ENCODE measurements at regions not wholly inside any gene's neighbourhood (a gene's known extent, or its start where the extent isn't known, plus 50 kb on each side); places are given as distances from the start of the nearest gene placed in this dataset.

- no peaks in the 10 kb centered on the region for H3K36me3 ChIP-seq
- peaks cover 0 to 20% (median 11%) of the 10 kb centered on the region in 3 donors for H3K4me1 ChIP-seq
- WGBS, 2 donors (ENCODE audit: low coverage in 1 of 2) = 62 to 72% methylated on average over 8 of the region's 10 CpGs
- H3K27me3 ChIP-seq = no peaks in the 10 kb centered on the region
- H3K9me3 ChIP-seq = no peaks in the 10 kb centered on the region
- TF ChIP-seq POLR2AphosphoS5 (IDR thresholded peaks at IDR 0.05) = peak; percentile 66
- TF ChIP-seq POLR2A (IDR thresholded peaks at IDR 0.05) = no peak
- H3K27ac ChIP-seq = peak overlapping the region in 1 of 4 donors; percentile 12
- H3K4me3 ChIP-seq = no peak overlapping the region
- ATAC-seq = peak; percentile 52
These were observed 129.8 kb downstream of the GADD45G start for GRCh38 chr9:89734600-89735041.

GRCh38 chr9:89738137-89738932 is 133.5 kb downstream of the GADD45G start:
- no peak overlapping the region for H3K4me3 ChIP-seq
- TF ChIP-seq POLR2A (IDR thresholded peaks at IDR 0.05) (no peak), EP300 (IDR thresholded peaks at IDR 0.05) (no peak), CTCF (IDR thresholded peaks at IDR 0.05) (no peak), POLR2AphosphoS5 (IDR thresholded peaks at IDR 0.05) (no peak)
- no peaks in the 10 kb centered on the region for H3K36me3 ChIP-seq
- 77 to 87% methylated on average over 5 to 6 of the region's 11 CpGs for WGBS, 2 donors (ENCODE audit: low coverage in 1 of 2)
- H3K4me1 ChIP-seq = no peaks in the 10 kb centered on the region
- no peaks in the 10 kb centered on the region for H3K9me3 ChIP-seq
- H3K27ac ChIP-seq = no peak overlapping the region
- H3K27me3 ChIP-seq = no peaks in the 10 kb centered on the region
- ATAC-seq = no peak

GRCh38 chr9:89739511-89739910 is 134.7 kb downstream of the GADD45G start:
- no peaks in the 10 kb centered on the region for H3K27me3 ChIP-seq
- no peaks in the 10 kb centered on the region for H3K36me3 ChIP-seq
- ATAC-seq = no peak
- no peaks in the 10 kb centered on the region for H3K4me1 ChIP-seq
- TF ChIP-seq CTCF (IDR thresholded peaks at IDR 0.05) = no peak
- no peak for TF ChIP-seq POLR2AphosphoS5 (IDR thresholded peaks at IDR 0.05)
- TF ChIP-seq POLR2A (IDR thresholded peaks at IDR 0.05) = no peak
- TF ChIP-seq EP300 (IDR thresholded peaks at IDR 0.05) = no peak
- H3K27ac ChIP-seq = no peak overlapping the region
- H3K9me3 ChIP-seq = peaks cover 0 to under 1% (median 0%) of the 10 kb centered on the region in 3 donors
- 90% methylated on average over 4 of the region's 4 CpGs; no CpG with 5 or more reads in 1 of the 2 donors for WGBS, 2 donors (ENCODE audit: low coverage in 1 of 2)
- no peak overlapping the region for H3K4me3 ChIP-seq

GRCh38 chr9:89739916-89740315 is 135.1 kb downstream of the GADD45G start:
- WGBS, 2 donors (ENCODE audit: low coverage in 1 of 2) = 89 to 97% methylated on average over 6 of the region's 9 CpGs
- ATAC-seq = no peak

GRCh38 chr9:89740722-89741121 is 135.9 kb downstream of the GADD45G start:
- no peak for TF ChIP-seq POLR2AphosphoS5 (IDR thresholded peaks at IDR 0.05)
- Histone ChIP-seq H3K27ac (no peak overlapping the region), H3K4me3 (no peak overlapping the region), H3K36me3 (no peaks in the 10 kb centered on the region), H3K4me1 (no peaks in the 10 kb centered on the region), H3K27me3 (no peaks in the 10 kb centered on the region), H3K9me3 (peaks cover 0 to 7% (median 0%) of the 10 kb centered on the region in 3 donors)
- no peak for ATAC-seq
- WGBS, 2 donors (ENCODE audit: low coverage in 1 of 2) = 77 to 100% methylated on average over 2 to 5 of the region's 8 CpGs

More at GRCh38 chr9:89739916-89740315, 135.1 kb downstream of the GADD45G start:
- H3K9me3 ChIP-seq = peaks cover 0 to 5% (median 0%) of the 10 kb centered on the region in 3 donors
- H3K27me3 ChIP-seq = no peaks in the 10 kb centered on the region
- TF ChIP-seq EP300 (IDR thresholded peaks at IDR 0.05) (no peak), POLR2AphosphoS5 (IDR thresholded peaks at IDR 0.05) (no peak), POLR2A (IDR thresholded peaks at IDR 0.05) (no peak), CTCF (IDR thresholded peaks at IDR 0.05) (no peak)
- H3K27ac ChIP-seq = no peak overlapping the region
- H3K36me3 ChIP-seq = no peaks in the 10 kb centered on the region
- no peak overlapping the region for H3K4me3 ChIP-seq
- no peaks in the 10 kb centered on the region for H3K4me1 ChIP-seq

- WGBS, 2 donors (ENCODE audit: low coverage in 1 of 2) = 73 to 88% methylated on average over 6 of the region's 6 CpGs
- no peaks in the 10 kb centered on the region for H3K4me1 ChIP-seq
These were observed 137.8 kb downstream of the GADD45G start for GRCh38 chr9:89742660-89743059.

More at GRCh38 chr9:89742660-89743059, 137.8 kb downstream of the GADD45G start:
- no peak overlapping the region for H3K4me3 ChIP-seq
- H3K9me3 ChIP-seq = peaks cover 0 to 7% (median 0%) of the 10 kb centered on the region in 3 donors
- TF ChIP-seq CTCF (IDR thresholded peaks at IDR 0.05) (no peak), EP300 (IDR thresholded peaks at IDR 0.05) (no peak), POLR2A (IDR thresholded peaks at IDR 0.05) (no peak), POLR2AphosphoS5 (IDR thresholded peaks at IDR 0.05) (no peak)
- no peaks in the 10 kb centered on the region for H3K27me3 ChIP-seq
- ATAC-seq = no peak
- no peaks in the 10 kb centered on the region for H3K36me3 ChIP-seq
- H3K27ac ChIP-seq = no peak overlapping the region

Measured in gastroesophageal sphincter (tissue), 4 donors.